Parathyroid adenoma (tissue), 2 donors: ENCODE measurements at regions not wholly inside any gene's neighbourhood (a gene's known extent, or its start where the extent isn't known, plus 50 kb on each side); places are given as distances from the start of the nearest gene placed in this dataset.

Experiments used
- H2AFZ ChIP-seq: fragments of 300-600 bp; sonication (generic); one replicate; pipeline ENCODE4 v1.7.0; 2017; ENCODE audit warnings: antibody characterized with exemption, mild to moderate bottlenecking
- H3K27ac ChIP-seq: fragments of 300-600 bp; sonication (generic); one replicate; pipeline ENCODE4 v1.7.0; 2017
- H3K27me3 ChIP-seq: fragments of 300-600 bp; sonication (generic); one replicate; pipeline ENCODE4 v1.7.0; 2017; ENCODE audit warnings: low read length; ENCODE audit not compliant: control insufficient read depth, insufficient read depth
- H3K36me3 ChIP-seq: fragments of 300-600 bp; sonication (generic); one replicate; pipeline ENCODE4 v1.7.0; 2017; ENCODE audit warnings: low read length; ENCODE audit not compliant: control insufficient read depth, insufficient read depth
- H3K4me1 ChIP-seq: fragments of 300-600 bp; sonication (generic); one replicate; pipeline ENCODE4 v1.7.0; 2017; ENCODE audit warnings: control low read depth
- H3K4me2 ChIP-seq: fragments of 300-600 bp; sonication (generic); one replicate; pipeline ENCODE4 v1.7.0; 2017; ENCODE audit warnings: low read length
- H3K4me3 ChIP-seq: fragments of 300-600 bp; sonication (generic); one replicate; pipeline ENCODE4 v1.7.0; 2017; ENCODE audit warnings: low read depth, low read length
- H3K79me2 ChIP-seq: fragments of 300-600 bp; sonication (generic); one replicate; pipeline ENCODE4 v1.7.0; 2017; ENCODE audit warnings: control low read depth
- H3K9ac ChIP-seq: fragments of 300-600 bp; sonication (generic); one replicate; pipeline ENCODE4 v1.7.0; 2017; ENCODE audit warnings: mild to moderate bottlenecking
- H3K9me3 ChIP-seq: fragments of 300-600 bp; sonication (generic); one replicate; pipeline ENCODE4 v1.7.0; 2017; ENCODE audit warnings: low read length; ENCODE audit not compliant: control insufficient read depth
- TF ChIP-seq, protein P1 (sequence below): fragments of 300-600 bp; sonication (generic); IDR thresholded peaks from one replicate; pipeline ENCODE4 v1.7.0; 2017; ENCODE audit warnings: antibody characterized with exemption, mild to moderate bottlenecking
- donor health status: primary hyperparathyroidism.

DNA sequence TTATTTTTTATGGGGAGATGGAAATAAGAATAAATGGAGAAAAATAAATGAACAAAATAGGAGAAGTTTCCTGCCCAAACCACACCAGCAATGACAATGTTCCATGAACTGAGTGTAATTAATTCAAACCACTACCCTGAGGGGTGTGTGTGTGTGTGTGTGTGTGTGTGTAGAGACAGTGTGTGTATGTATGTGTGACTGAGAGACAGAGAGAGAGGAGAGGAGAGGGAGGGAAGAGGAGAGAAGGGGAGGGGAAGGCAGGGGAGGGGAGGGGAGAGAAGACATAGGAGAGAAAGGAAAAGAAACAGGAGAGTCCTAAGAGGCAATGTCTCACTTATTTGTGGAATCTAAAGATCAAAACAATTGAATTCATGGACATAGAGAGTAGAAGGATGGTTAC is 65.0 kb upstream of the POU2AF1 start:
- Histone ChIP-seq H2AFZ (no peak overlapping the region), H3K36me3 (no peaks in the 10 kb centered on the region), H3K4me2 (no peak overlapping the region), H3K9me3 (no peaks in the 10 kb centered on the region), H3K27ac (no peak overlapping the region), H3K4me1 (peaks cover 21% of the 10 kb centered on the region), H3K4me3 (no peak overlapping the region), H3K27me3 (no peaks in the 10 kb centered on the region), H3K79me2 (no peaks in the 10 kb centered on the region), H3K9ac (no peak overlapping the region)
- TF ChIP-seq, protein P1, sequence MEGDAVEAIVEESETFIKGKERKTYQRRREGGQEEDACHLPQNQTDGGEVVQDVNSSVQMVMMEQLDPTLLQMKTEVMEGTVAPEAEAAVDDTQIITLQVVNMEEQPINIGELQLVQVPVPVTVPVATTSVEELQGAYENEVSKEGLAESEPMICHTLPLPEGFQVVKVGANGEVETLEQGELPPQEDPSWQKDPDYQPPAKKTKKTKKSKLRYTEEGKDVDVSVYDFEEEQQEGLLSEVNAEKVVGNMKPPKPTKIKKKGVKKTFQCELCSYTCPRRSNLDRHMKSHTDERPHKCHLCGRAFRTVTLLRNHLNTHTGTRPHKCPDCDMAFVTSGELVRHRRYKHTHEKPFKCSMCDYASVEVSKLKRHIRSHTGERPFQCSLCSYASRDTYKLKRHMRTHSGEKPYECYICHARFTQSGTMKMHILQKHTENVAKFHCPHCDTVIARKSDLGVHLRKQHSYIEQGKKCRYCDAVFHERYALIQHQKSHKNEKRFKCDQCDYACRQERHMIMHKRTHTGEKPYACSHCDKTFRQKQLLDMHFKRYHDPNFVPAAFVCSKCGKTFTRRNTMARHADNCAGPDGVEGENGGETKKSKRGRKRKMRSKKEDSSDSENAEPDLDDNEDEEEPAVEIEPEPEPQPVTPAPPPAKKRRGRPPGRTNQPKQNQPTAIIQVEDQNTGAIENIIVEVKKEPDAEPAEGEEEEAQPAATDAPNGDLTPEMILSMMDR: no peak

DNA sequence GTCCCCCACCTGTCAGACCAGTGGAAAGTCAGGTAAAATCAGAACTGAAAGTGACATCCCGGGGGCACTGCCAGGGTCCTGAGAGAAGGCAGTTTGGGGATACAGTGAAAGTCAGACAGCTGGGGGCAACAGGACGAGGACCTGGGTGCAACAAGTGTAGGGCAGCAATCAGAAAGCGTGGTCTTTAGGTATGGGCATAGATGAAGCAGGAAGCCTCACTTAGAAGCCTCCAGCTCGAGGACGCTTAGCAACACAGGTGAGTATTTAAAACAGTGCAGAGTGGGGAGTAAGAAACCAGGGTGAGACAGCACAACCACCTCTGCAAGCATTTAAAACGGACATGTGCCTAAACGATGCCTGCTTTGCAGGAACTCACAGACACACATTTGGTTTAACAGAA is 64.6 kb upstream of the POU2AF1 start:
- Histone ChIP-seq H3K9ac (no peak overlapping the region), H2AFZ (no peak overlapping the region), H3K4me1 (peaks cover 25% of the 10 kb centered on the region), H3K79me2 (no peaks in the 10 kb centered on the region), H3K27me3 (no peaks in the 10 kb centered on the region), H3K4me2 (no peak overlapping the region), H3K4me3 (no peak overlapping the region), H3K27ac (no peak overlapping the region), H3K36me3 (no peaks in the 10 kb centered on the region), H3K9me3 (no peaks in the 10 kb centered on the region)
- TF ChIP-seq, protein P1: no peak

GRCh38 chr11:111443032-111443431 is 64.0 kb upstream of the POU2AF1 start:
- Histone ChIP-seq H3K27me3 (no peaks in the 10 kb centered on the region), H3K9me3 (no peaks in the 10 kb centered on the region), H3K4me2 (no peak overlapping the region), H3K9ac (no peak overlapping the region), H2AFZ (no peak overlapping the region), H3K4me1 (peaks cover 27% of the 10 kb centered on the region), H3K79me2 (no peaks in the 10 kb centered on the region), H3K36me3 (no peaks in the 10 kb centered on the region), H3K27ac (no peak overlapping the region), H3K4me3 (no peak overlapping the region)
- TF ChIP-seq, protein P1: no peak

DNA sequence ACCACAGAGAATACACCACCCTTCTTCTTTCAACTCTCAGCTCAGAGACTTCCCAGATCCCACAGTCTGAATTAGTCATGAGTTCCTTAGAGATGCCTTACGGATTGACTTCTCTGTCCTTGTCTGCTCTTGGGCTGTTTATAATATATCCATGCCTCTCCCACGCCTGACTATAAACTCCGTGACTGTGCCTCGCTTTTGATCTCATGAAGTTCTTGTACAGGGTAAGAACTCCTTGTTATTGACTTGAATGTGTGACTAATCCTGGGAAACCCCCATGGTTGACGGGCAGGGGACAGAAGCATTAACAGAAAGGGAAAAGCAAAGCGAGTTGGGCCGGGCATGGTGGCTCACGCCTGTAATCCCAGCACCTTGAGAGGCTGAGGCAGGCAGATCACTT is 62.4 kb upstream of the POU2AF1 start:
- no peaks in the 10 kb centered on the region for H3K79me2 ChIP-seq
- H3K27me3 ChIP-seq: no peaks in the 10 kb centered on the region
- peaks cover 33% of the 10 kb centered on the region for H3K4me1 ChIP-seq
- no peaks in the 10 kb centered on the region for H3K36me3 ChIP-seq
- TF ChIP-seq, protein P1: no peak
- H3K4me2 ChIP-seq: no peak overlapping the region
- no peak overlapping the region for H3K27ac ChIP-seq
- H2AFZ ChIP-seq: no peak overlapping the region
- H3K4me3 ChIP-seq: no peak overlapping the region
- H3K9me3 ChIP-seq: no peaks in the 10 kb centered on the region
- no peak overlapping the region for H3K9ac ChIP-seq

- Histone ChIP-seq H3K9me3 (no peaks in the 10 kb centered on the region), H2AFZ (no peak overlapping the region), H3K4me1 (peaks cover 28% of the 10 kb centered on the region), H3K79me2 (no peaks in the 10 kb centered on the region), H3K27ac (peak overlapping the region; percentile 54), H3K9ac (no peak overlapping the region), H3K36me3 (no peaks in the 10 kb centered on the region), H3K27me3 (no peaks in the 10 kb centered on the region), H3K4me3 (no peak overlapping the region), H3K4me2 (no peak overlapping the region)
- TF ChIP-seq, protein P1: no peak
These were observed 61.5 kb upstream of the POU2AF1 start for GRCh38 chr11:111440416-111441205.
